IMR-90 (cell line): ENCODE measurements at regions not wholly inside any gene's neighbourhood (a gene's known extent, or its start where the extent isn't known, plus 50 kb on each side); places are given as distances from the start of the nearest gene placed in this dataset.

Source experiments
- ATAC-seq: fragments of 200-7000 bp; cut with Tn5 transposase; 2 replicates; pipeline ENCODE4 v1.9.1; 2020; ENCODE audit warnings: low read depth, mild to moderate bottlenecking, moderate library complexity
- BruUV-seq: library from RNA; stranded (reverse); fragments of 400-500 nt; replicated peaks from 2 replicates; lab custom pipeline; 2021; lab: Mats Ljungman, UMichigan
- CTCF ChIA-PET: fragments of 300-600 bp; formaldehyde crosslinking; extraction: SDS; loops from one replicate; lab custom pipeline; 2021; ENCODE audit warnings: antibody characterized with exemption; lab: Yijun Ruan, JAX
- POLR2A ChIA-PET: fragments of 300-600 bp; sonication (Branson Sonifier 250); formaldehyde crosslinking; loops from one replicate; lab custom pipeline; 2022; ENCODE audit warnings: antibody characterized with exemption; ENCODE audit not compliant: unreplicated experiment; lab: Charles Lee
- DNase-seq: peaks from one replicate; pipeline ENCODE4 v3.0.0; 2013
- H2AFZ ChIP-seq: replicated peaks from 2 replicates; pipeline ENCODE3; 2013; ENCODE audit warnings: low read length, mild to moderate bottlenecking; ENCODE audit not compliant: poor library complexity
- H2AK5ac ChIP-seq: 2 replicates; pipeline ENCODE4 v1.6.1; 2013; ENCODE audit warnings: low read depth, low read length, inconsistent platforms
- H2AK9ac ChIP-seq: replicated peaks from 2 replicates; pipeline ENCODE3; 2013; ENCODE audit warnings: mild to moderate bottlenecking, low read depth, low read length, moderate library complexity; ENCODE audit not compliant: poor library complexity
- H2BK120ac ChIP-seq: 2 replicates; pipeline ENCODE4 v1.6.1; 2013; ENCODE audit warnings: low read depth, low read length, inconsistent platforms
- H2BK15ac ChIP-seq: 3 replicates; pipeline ENCODE4 v1.6.1; 2013; ENCODE audit warnings: low read depth, low read length, inconsistent platforms
- H2BK20ac ChIP-seq: 2 replicates; pipeline ENCODE4 v1.6.1; 2013; ENCODE audit warnings: low read depth, mild to moderate bottlenecking, inconsistent platforms, low read length, moderate library complexity
- H2BK5ac ChIP-seq: 2 replicates; pipeline ENCODE4 v1.6.1; 2013; ENCODE audit warnings: mild to moderate bottlenecking, low read depth, low read length, inconsistent platforms; ENCODE audit not compliant: poor library complexity, severe bottlenecking
- H3K14ac ChIP-seq: replicated peaks from 2 replicates; pipeline ENCODE4 v1.6.1; 2013; ENCODE audit warnings: low read depth, low read length, inconsistent platforms
- H3K18ac ChIP-seq: 2 replicates; pipeline ENCODE4 v1.6.1; 2013; ENCODE audit warnings: low read depth, low read length, control low read depth
- H3K23ac ChIP-seq: 2 replicates; pipeline ENCODE4 v1.6.1; 2013; ENCODE audit warnings: low read depth, low read length, inconsistent platforms
- H3K27ac ChIP-seq: 2 replicates; pipeline ENCODE4 v1.5.1; 2013; ENCODE audit warnings: mild to moderate bottlenecking, control low read depth, low read length; ENCODE audit not compliant: insufficient read depth
- H3K27me3 ChIP-seq: 2 replicates; pipeline ENCODE4 v1.6.1; 2013; ENCODE audit warnings: low read length; ENCODE audit not compliant: control insufficient read depth, insufficient read depth
- H3K36me3 ChIP-seq: 2 replicates; pipeline ENCODE4 v1.6.1; 2013; ENCODE audit warnings: low read length, mixed read lengths; ENCODE audit not compliant: control insufficient read depth, insufficient read depth
- H3K4ac ChIP-seq: 2 replicates; pipeline ENCODE4 v1.6.1; 2013; ENCODE audit warnings: low read depth, low read length, inconsistent platforms
- H3K4me1 ChIP-seq: 2 replicates; pipeline ENCODE4 v1.6.1; 2013; ENCODE audit warnings: low read length, mixed read lengths; ENCODE audit not compliant: control insufficient read depth, insufficient read depth
- H3K4me2 ChIP-seq: 2 replicates; pipeline ENCODE4 v1.6.1; 2013; ENCODE audit warnings: low read depth, mild to moderate bottlenecking, control low read depth, low read length, moderate library complexity
- H3K4me3 ChIP-seq: 2 replicates; pipeline ENCODE4 v1.5.1; 2013; ENCODE audit warnings: low read depth, mild to moderate bottlenecking, control low read depth, low read length, moderate library complexity; ENCODE audit not compliant: insufficient read depth
- H3K56ac ChIP-seq: 2 replicates; pipeline ENCODE4 v1.6.1; 2013; ENCODE audit warnings: low read length, inconsistent platforms; ENCODE audit not compliant: insufficient read depth; ENCODE audit errors: extremely low read depth
- H3K79me1 ChIP-seq, 2 experiments: 2 replicates each; pipeline ENCODE4 v1.6.1; 2013; ENCODE audit warnings: low read length in 2 of 2, inconsistent platforms in 1 of 2, low read depth in 1 of 2
- H3K9ac ChIP-seq: 2 replicates; pipeline ENCODE4 v1.6.1; 2013; ENCODE audit warnings: low read depth, low read length, control low read depth
- H3K9me1 ChIP-seq: 2 replicates; pipeline ENCODE4 v1.6.1; 2013; ENCODE audit warnings: low read length, inconsistent platforms; ENCODE audit not compliant: insufficient read depth
- H3K9me3 ChIP-seq: 2 replicates; pipeline ENCODE4 v1.6.1; 2013; ENCODE audit warnings: low read length; ENCODE audit not compliant: control insufficient read depth, insufficient read depth
- H4K20me1 ChIP-seq: 2 replicates; pipeline ENCODE4 v1.6.1; 2013; ENCODE audit warnings: low read length, inconsistent platforms; ENCODE audit not compliant: insufficient read depth
- H4K5ac ChIP-seq: 2 replicates; pipeline ENCODE4 v1.6.1; 2013; ENCODE audit warnings: mild to moderate bottlenecking, low read depth, low read length, control low read depth
- H4K8ac ChIP-seq, 2 experiments: 2 replicates each; pipeline ENCODE4 v1.6.1; 2013; ENCODE audit warnings: low read depth in 2 of 2, low read length in 2 of 2, control low read depth in 1 of 2, inconsistent platforms in 1 of 2
- H4K91ac ChIP-seq: 2 replicates; pipeline ENCODE4 v1.6.1; 2013; ENCODE audit warnings: low read depth, low read length, inconsistent platforms; ENCODE audit not compliant: insufficient read depth
- BHLHE40 ChIP-seq: fragments of 150-350 bp; IDR thresholded peaks from 2 replicates; pipeline ENCODE4 v1.6.1; 2016; ENCODE audit warnings: mild to moderate bottlenecking, low read depth, low read length
- CEBPB ChIP-seq: IDR thresholded peaks from 2 replicates; pipeline ENCODE4 v1.6.1; 2012; ENCODE audit warnings: low read depth, low read length, improper control_type of control experiment
- CHD1 ChIP-seq: IDR thresholded peaks from 2 replicates; pipeline ENCODE4 v1.6.1; 2012; ENCODE audit warnings: low read depth, low read length, improper control_type of control experiment
- FOS ChIP-seq: fragments of 150-350 bp; IDR thresholded peaks from 2 replicates; pipeline ENCODE4 v1.6.1; 2016; ENCODE audit warnings: low read depth, low read length
- MAFK ChIP-seq: IDR thresholded peaks from 2 replicates; pipeline ENCODE4 v1.6.1; 2012; ENCODE audit warnings: low read depth, low read length, improper control_type of control experiment
- MAZ ChIP-seq: IDR thresholded peaks from 2 replicates; pipeline ENCODE4 v1.6.1; 2012; ENCODE audit warnings: low read depth, mild to moderate bottlenecking, low read length, improper control_type of control experiment, moderate library complexity, borderline replicate concordance
- MXI1 ChIP-seq: IDR thresholded peaks from 2 replicates; pipeline ENCODE4 v1.6.1; 2012; ENCODE audit warnings: low read depth, mild to moderate bottlenecking, low read length, moderate library complexity, borderline replicate concordance
- NFE2L2 ChIP-seq: fragments of 150-350 bp; IDR thresholded peaks from 2 replicates; pipeline ENCODE4 v1.6.1; 2016; ENCODE audit warnings: low read depth, mild to moderate bottlenecking, low read length
- POLR2A ChIP-seq: IDR thresholded peaks from 2 replicates; pipeline ENCODE4 v1.6.1; 2012; ENCODE audit warnings: mild to moderate bottlenecking, low read depth, low read length
- RAD21 ChIP-seq: IDR thresholded peaks from 2 replicates; pipeline ENCODE4 v1.6.1; 2012; ENCODE audit warnings: low read length, improper control_type of control experiment
- RCOR1 ChIP-seq: IDR thresholded peaks from 2 replicates; pipeline ENCODE4 v1.6.1; 2012; ENCODE audit warnings: mild to moderate bottlenecking, low read length, improper control_type of control experiment; ENCODE audit not compliant: insufficient replicate concordance
- RFX5 ChIP-seq: IDR thresholded peaks from 2 replicates; pipeline ENCODE4 v1.8.0; 2012; ENCODE audit warnings: low read depth, mild to moderate bottlenecking, low read length, moderate library complexity
- SMC3 ChIP-seq: fragments of 150-350 bp; IDR thresholded peaks from 2 replicates; pipeline ENCODE4 v1.6.1; 2016; ENCODE audit warnings: low read depth, mild to moderate bottlenecking, antibody characterized with exemption, low read length, moderate library complexity
- dilution Hi-C: fragments of 300-500 bp; cut with HindIII; formaldehyde crosslinking; loops from one replicate; pipeline ENCODE4 v1.14.3; 2018; ENCODE audit warnings: low sequenced_read_pairs; ENCODE audit not compliant: unreplicated experiment
- in situ Hi-C: fragments of 300-500 bp; cut with MboI; formaldehyde crosslinking; loops from 3 replicates; pipeline ENCODE4 v1.14.3; 2019; ENCODE audit warnings: low sequenced_read_pairs, inconsistent platforms, mixed read lengths
- intact Hi-C: fragments of 100-400 bp; cut with micrococcal nuclease; formaldehyde crosslinking; loops from 2 replicates; pipeline ENCODE4 v1.10.0; 2022
- TF ChIP-seq, protein P1 (sequence below): conservative IDR thresholded peaks from 2 replicates; pipeline ENCODE4 v1.5.1; 2012; ENCODE audit warnings: mild to moderate bottlenecking, low read depth, low read length, improper control_type of control experiment
- TF ChIP-seq, protein P2 (sequence below): fragments of 150-350 bp; IDR thresholded peaks from 2 replicates; pipeline ENCODE4 v1.6.1; 2016; ENCODE audit warnings: low read depth, mild to moderate bottlenecking, low read length, moderate library complexity, borderline replicate concordance
- TF ChIP-seq, protein P3 (sequence below): fragments of 150-350 bp; IDR thresholded peaks from 2 replicates; pipeline ENCODE4 v1.6.1; 2017; ENCODE audit warnings: mild to moderate bottlenecking, antibody characterized with exemption, low read length, low read depth

DNA sequence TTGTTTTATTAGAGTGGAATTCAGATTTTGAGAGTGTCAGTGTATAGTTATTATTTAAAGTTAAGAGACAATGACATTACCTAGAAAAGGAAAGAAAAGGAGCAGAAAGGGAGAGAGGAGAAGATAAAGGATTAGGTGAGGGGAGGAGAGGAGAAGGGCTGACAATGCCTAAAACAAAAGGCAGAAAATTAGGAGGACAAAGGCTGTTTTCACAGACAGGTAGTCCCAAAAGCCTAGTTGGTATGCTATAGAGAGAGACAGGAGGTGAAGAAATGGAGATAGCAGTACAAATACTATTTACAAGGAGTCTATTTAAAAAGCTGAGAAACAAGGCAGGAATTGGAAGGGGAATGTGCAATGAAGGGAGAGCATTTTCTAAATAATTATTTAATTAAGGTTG is 409.4 kb upstream of the ADGRB3 start:
- H3K4me3 ChIP-seq, result no peak overlapping the region
- dilution Hi-C loops, result no loop called here

More for the DNA sequence above, 409.4 kb upstream of the ADGRB3 start:
- no peak overlapping the region for H2BK5ac ChIP-seq
- in situ Hi-C loops (no loop called here), intact Hi-C loops (no loop called here)
- no peaks in the 10 kb centered on the region for H3K27me3 ChIP-seq
- H3K79me1 ChIP-seq, result no peaks in the 10 kb centered on the region
- no peak overlapping the region for H4K8ac ChIP-seq
- H4K5ac ChIP-seq, result no peak overlapping the region
- ChIA-PET CTCF (no interaction called here), POLR2A (no interaction called here)
- no peak overlapping the region for H3K4me2 ChIP-seq
- DNase-seq (no peak), ATAC-seq (no peak)
- BruUV-seq, result no TSS peak
- no peak overlapping the region for H3K9ac ChIP-seq
- H4K20me1 ChIP-seq, result no peaks in the 10 kb centered on the region
- H3K4me1 ChIP-seq, result no peaks in the 10 kb centered on the region
- H2BK120ac ChIP-seq, result no peak overlapping the region
- no peak overlapping the region for H2AK9ac ChIP-seq
- no peak overlapping the region for H3K56ac ChIP-seq
- H3K36me3 ChIP-seq, result no peaks in the 10 kb centered on the region
- no peak overlapping the region for H2BK15ac ChIP-seq
- no peak overlapping the region for H4K91ac ChIP-seq
- no peak overlapping the region for H2AK5ac ChIP-seq
- no peak overlapping the region for H3K14ac ChIP-seq
- no peak overlapping the region for H3K4ac ChIP-seq
- H3K9me3 ChIP-seq, result peaks cover 5% of the 10 kb centered on the region; the same call in 1 of the 2 replicates
- no peak overlapping the region for H2BK20ac ChIP-seq
- TF ChIP-seq FOS, result no peak
- TF ChIP-seq BHLHE40, result no peak
- no peak for TF ChIP-seq SMC3
- TF ChIP-seq NFE2L2, result no peak
- TF ChIP-seq MXI1, result no peak
- TF ChIP-seq, protein P1, sequence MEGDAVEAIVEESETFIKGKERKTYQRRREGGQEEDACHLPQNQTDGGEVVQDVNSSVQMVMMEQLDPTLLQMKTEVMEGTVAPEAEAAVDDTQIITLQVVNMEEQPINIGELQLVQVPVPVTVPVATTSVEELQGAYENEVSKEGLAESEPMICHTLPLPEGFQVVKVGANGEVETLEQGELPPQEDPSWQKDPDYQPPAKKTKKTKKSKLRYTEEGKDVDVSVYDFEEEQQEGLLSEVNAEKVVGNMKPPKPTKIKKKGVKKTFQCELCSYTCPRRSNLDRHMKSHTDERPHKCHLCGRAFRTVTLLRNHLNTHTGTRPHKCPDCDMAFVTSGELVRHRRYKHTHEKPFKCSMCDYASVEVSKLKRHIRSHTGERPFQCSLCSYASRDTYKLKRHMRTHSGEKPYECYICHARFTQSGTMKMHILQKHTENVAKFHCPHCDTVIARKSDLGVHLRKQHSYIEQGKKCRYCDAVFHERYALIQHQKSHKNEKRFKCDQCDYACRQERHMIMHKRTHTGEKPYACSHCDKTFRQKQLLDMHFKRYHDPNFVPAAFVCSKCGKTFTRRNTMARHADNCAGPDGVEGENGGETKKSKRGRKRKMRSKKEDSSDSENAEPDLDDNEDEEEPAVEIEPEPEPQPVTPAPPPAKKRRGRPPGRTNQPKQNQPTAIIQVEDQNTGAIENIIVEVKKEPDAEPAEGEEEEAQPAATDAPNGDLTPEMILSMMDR, result no peak
- TF ChIP-seq, protein P2, sequence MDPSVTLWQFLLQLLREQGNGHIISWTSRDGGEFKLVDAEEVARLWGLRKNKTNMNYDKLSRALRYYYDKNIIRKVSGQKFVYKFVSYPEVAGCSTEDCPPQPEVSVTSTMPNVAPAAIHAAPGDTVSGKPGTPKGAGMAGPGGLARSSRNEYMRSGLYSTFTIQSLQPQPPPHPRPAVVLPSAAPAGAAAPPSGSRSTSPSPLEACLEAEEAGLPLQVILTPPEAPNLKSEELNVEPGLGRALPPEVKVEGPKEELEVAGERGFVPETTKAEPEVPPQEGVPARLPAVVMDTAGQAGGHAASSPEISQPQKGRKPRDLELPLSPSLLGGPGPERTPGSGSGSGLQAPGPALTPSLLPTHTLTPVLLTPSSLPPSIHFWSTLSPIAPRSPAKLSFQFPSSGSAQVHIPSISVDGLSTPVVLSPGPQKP, result no peak
- TF ChIP-seq MAFK, result no peak
- TF ChIP-seq POLR2A, result no peak
- no peak for TF ChIP-seq RFX5
- TF ChIP-seq RAD21, result no peak
- TF ChIP-seq MAZ, result no peak
- no peak for TF ChIP-seq CEBPB
- TF ChIP-seq, protein P3, sequence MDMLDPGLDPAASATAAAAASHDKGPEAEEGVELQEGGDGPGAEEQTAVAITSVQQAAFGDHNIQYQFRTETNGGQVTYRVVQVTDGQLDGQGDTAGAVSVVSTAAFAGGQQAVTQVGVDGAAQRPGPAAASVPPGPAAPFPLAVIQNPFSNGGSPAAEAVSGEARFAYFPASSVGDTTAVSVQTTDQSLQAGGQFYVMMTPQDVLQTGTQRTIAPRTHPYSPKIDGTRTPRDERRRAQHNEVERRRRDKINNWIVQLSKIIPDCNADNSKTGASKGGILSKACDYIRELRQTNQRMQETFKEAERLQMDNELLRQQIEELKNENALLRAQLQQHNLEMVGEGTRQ, result no peak
- TF ChIP-seq RCOR1, result no peak
- TF ChIP-seq CHD1, result no peak
- H3K9me1 ChIP-seq, result no peaks in the 10 kb centered on the region
- H3K23ac ChIP-seq, result no peak overlapping the region
- H3K27ac ChIP-seq, result no peak overlapping the region
- no peak overlapping the region for H2AFZ ChIP-seq
- no peak overlapping the region for H3K18ac ChIP-seq
